GM18511 (cell line): ENCODE measurements at regions not wholly inside any gene's neighbourhood (a gene's known extent, or its start where the extent isn't known, plus 50 kb on each side); places are given as distances from the start of the nearest gene placed in this dataset.
"Not testable (repeated sequence)": the region's sequence is repeated elsewhere in the genome, so short reads cannot be mapped to it uniquely, and the experiment has no call there.

Experiments
- ATAC-seq: cut with Tn5 transposase; IDR thresholded peaks from one replicate; pipeline ENCODE4 v1.9.1; 2021; ENCODE audit warnings: mild to moderate bottlenecking, moderate library complexity; ENCODE audit not compliant: unreplicated experiment

GRCh38 chrX:27162496-27162895 lies 300.6 kb downstream of the PPP4R3C start:
- no peak for ATAC-seq

- ATAC-seq = not testable (repeated sequence)
Observed at GRCh38 chrX:27156921-27157320, 306.2 kb downstream of the PPP4R3C start.

- ATAC-seq = no peak
Observed at GRCh38 chrX:27136325-27136724, 326.8 kb downstream of the PPP4R3C start.

GRCh38 chrX:27132862-27133261 lies 330.3 kb downstream of the PPP4R3C start:
- ATAC-seq = no peak

- ATAC-seq = not testable (repeated sequence)
Observed at GRCh38 chrX:27087176-27087575, 376.0 kb downstream of the PPP4R3C start.

- ATAC-seq = no peak
Observed at GRCh38 chrX:27086237-27086636, 376.9 kb downstream of the PPP4R3C start.

GRCh38 chrX:27085346-27085745 lies 377.8 kb downstream of the PPP4R3C start:
- no peak for ATAC-seq

GRCh38 chrX:27078371-27078770 lies 384.8 kb downstream of the PPP4R3C start:
- ATAC-seq = no peak

- ATAC-seq = no peak
Observed at GRCh38 chrX:27057883-27058282, 405.3 kb downstream of the PPP4R3C start.

GRCh38 chrX:27039332-27039731 lies 423.8 kb downstream of the PPP4R3C start:
- no peak for ATAC-seq

GRCh38 chrX:27008486-27008885 lies 454.7 kb downstream of the PPP4R3C start:
- ATAC-seq = no peak

- ATAC-seq = no peak
Observed at GRCh38 chrX:26999634-27000033, 463.5 kb downstream of the PPP4R3C start.

- ATAC-seq = no peak
Observed at GRCh38 chrX:26958261-26958660, 504.9 kb downstream of the PPP4R3C start.

GRCh38 chrX:26954029-26954428 lies 509.1 kb downstream of the PPP4R3C start:
- no peak for ATAC-seq

GRCh38 chrX:26952213-26952612 lies 510.9 kb downstream of the PPP4R3C start:
- ATAC-seq = no peak

GRCh38 chrX:26927419-26927818 lies 535.7 kb downstream of the PPP4R3C start:
- ATAC-seq = no peak

GRCh38 chrX:26925088-26925487 lies 538.1 kb downstream of the PPP4R3C start:
- ATAC-seq = no peak

GRCh38 chrX:26922278-26922677 lies 540.9 kb downstream of the PPP4R3C start:
- ATAC-seq = no peak

GRCh38 chrX:26918631-26919030 lies 544.5 kb downstream of the PPP4R3C start:
- peak; percentile 76 for ATAC-seq

GRCh38 chrX:26916991-26917390 lies 546.1 kb downstream of the PPP4R3C start:
- no peak for ATAC-seq

GRCh38 chrX:26915064-26915463 lies 548.1 kb downstream of the PPP4R3C start:
- no peak for ATAC-seq

GRCh38 chrX:26914232-26914631 lies 548.9 kb downstream of the PPP4R3C start:
- ATAC-seq = no peak

GRCh38 chrX:26911785-26912184 lies 551.4 kb downstream of the PPP4R3C start:
- not testable (repeated sequence) for ATAC-seq

- ATAC-seq = no peak
Observed at GRCh38 chrX:26909728-26910127, 553.4 kb downstream of the PPP4R3C start.
